NT2/D1 (cell line): ENCODE measurements at regions not wholly inside any gene's neighbourhood (a gene's known extent, or its start where the extent isn't known, plus 50 kb on each side); places are given as distances from the start of the nearest gene placed in this dataset.

ENCODE experiments used
- DNase-seq: peaks from one replicate; pipeline ENCODE4 v3.0.0-alpha.2; 2011; ENCODE audit warnings: low read depth, low spot score
- H3K27me3 ChIP-seq: 2 replicates; pipeline ENCODE4 v1.6.0; 2011; ENCODE audit warnings: mild to moderate bottlenecking; ENCODE audit not compliant: insufficient read length, insufficient read depth
- H3K36me3 ChIP-seq: 2 replicates; pipeline ENCODE4 v1.6.1; 2011; ENCODE audit warnings: mild to moderate bottlenecking, low read length, mixed read lengths; ENCODE audit not compliant: insufficient read depth, insufficient read length
- H3K4me1 ChIP-seq: 2 replicates; pipeline ENCODE4 v1.5.1; 2011; ENCODE audit not compliant: insufficient read depth, insufficient read length
- H3K4me3 ChIP-seq: 2 replicates; pipeline ENCODE4 v1.5.1; 2011; ENCODE audit warnings: low read depth; ENCODE audit not compliant: insufficient read length
- H3K9ac ChIP-seq: 2 replicates; pipeline ENCODE4 v1.6.0; 2011; ENCODE audit warnings: low read depth; ENCODE audit not compliant: insufficient read length
- H3K9me3 ChIP-seq: 2 replicates; pipeline ENCODE4 v1.5.1; 2011; ENCODE audit warnings: mild to moderate bottlenecking, low read length; ENCODE audit not compliant: insufficient read depth
- SUZ12 ChIP-seq: IDR thresholded peaks from 2 replicates; pipeline ENCODE4 v1.6.1; 2011; ENCODE audit not compliant: insufficient read length, insufficient read depth; ENCODE audit errors: extremely low read depth
- YY1 ChIP-seq: IDR thresholded peaks from 2 replicates; pipeline ENCODE4 v1.6.1; 2011; ENCODE audit not compliant: insufficient read length, insufficient read depth
- ZNF274 ChIP-seq: IDR thresholded peaks from 2 replicates; pipeline ENCODE4 v1.6.1; 2011; ENCODE audit warnings: mild to moderate bottlenecking, low read depth, low read length

- Histone ChIP-seq H3K4me1 (no peaks in the 10 kb centered on the region), H3K9me3 (no peaks in the 10 kb centered on the region), H3K27me3 (no peaks in the 10 kb centered on the region), H3K9ac (no peak overlapping the region), H3K36me3 (no peaks in the 10 kb centered on the region), H3K4me3 (no peak overlapping the region)
- TF ChIP-seq SUZ12 (no peak), YY1 (no peak), ZNF274 (no peak)
- DNase-seq: no peak
Measured at GRCh38 chr12:47017041-47017713, 62.2 kb upstream of the PCED1B start.

GRCh38 chr12:47017901-47018475 lies 61.4 kb upstream of the PCED1B start:
- no peak for TF ChIP-seq ZNF274
- TF ChIP-seq YY1: no peak
- Histone ChIP-seq H3K4me1 (no peaks in the 10 kb centered on the region), H3K9me3 (no peaks in the 10 kb centered on the region), H3K9ac (no peak overlapping the region), H3K27me3 (no peaks in the 10 kb centered on the region), H3K4me3 (no peak overlapping the region), H3K36me3 (no peaks in the 10 kb centered on the region)
- DNase-seq: no peak

- H3K27me3 ChIP-seq: no peaks in the 10 kb centered on the region
- H3K9ac ChIP-seq: no peak overlapping the region
- no peaks in the 10 kb centered on the region for H3K4me1 ChIP-seq
- DNase-seq: no peak
- TF ChIP-seq YY1 (no peak), SUZ12 (no peak), ZNF274 (no peak)
- H3K4me3 ChIP-seq: no peak overlapping the region
- no peaks in the 10 kb centered on the region for H3K36me3 ChIP-seq
- H3K9me3 ChIP-seq: no peaks in the 10 kb centered on the region
Measured at GRCh38 chr12:47020211-47020821, 59.1 kb upstream of the PCED1B start.

GRCh38 chr12:47021298-47021697 lies 58.1 kb upstream of the PCED1B start:
- Histone ChIP-seq H3K4me1 (no peaks in the 10 kb centered on the region), H3K4me3 (no peak overlapping the region), H3K36me3 (no peaks in the 10 kb centered on the region), H3K9me3 (no peaks in the 10 kb centered on the region), H3K9ac (no peak overlapping the region), H3K27me3 (no peaks in the 10 kb centered on the region)
- DNase-seq: peak; percentile 46
- TF ChIP-seq ZNF274: no peak
- TF ChIP-seq YY1: no peak
- no peak for TF ChIP-seq SUZ12

GRCh38 chr12:47022296-47022695 lies 57.1 kb upstream of the PCED1B start:
- Histone ChIP-seq H3K9ac (no peak overlapping the region), H3K4me1 (no peaks in the 10 kb centered on the region), H3K9me3 (no peaks in the 10 kb centered on the region), H3K27me3 (no peaks in the 10 kb centered on the region), H3K4me3 (no peak overlapping the region), H3K36me3 (no peaks in the 10 kb centered on the region)
- no peak for TF ChIP-seq YY1
- TF ChIP-seq ZNF274: no peak
- no peak for TF ChIP-seq SUZ12
- DNase-seq: no peak

GRCh38 chr12:47023311-47023710 lies 56.1 kb upstream of the PCED1B start:
- H3K9ac ChIP-seq: no peak overlapping the region
- no peak overlapping the region for H3K4me3 ChIP-seq
- no peaks in the 10 kb centered on the region for H3K9me3 ChIP-seq
- H3K4me1 ChIP-seq: no peaks in the 10 kb centered on the region
- no peaks in the 10 kb centered on the region for H3K27me3 ChIP-seq
- no peak for TF ChIP-seq YY1
- no peak for DNase-seq
- no peaks in the 10 kb centered on the region for H3K36me3 ChIP-seq

- no peak overlapping the region for H3K4me3 ChIP-seq
- TF ChIP-seq ZNF274 (no peak), SUZ12 (no peak)
- no peaks in the 10 kb centered on the region for H3K36me3 ChIP-seq
- no peaks in the 10 kb centered on the region for H3K27me3 ChIP-seq
- no peaks in the 10 kb centered on the region for H3K4me1 ChIP-seq
- no peak for DNase-seq
- no peaks in the 10 kb centered on the region for H3K9me3 ChIP-seq
- no peak overlapping the region for H3K9ac ChIP-seq
Measured at GRCh38 chr12:47023953-47024352, 55.5 kb upstream of the PCED1B start.
